Fibroblast of lung (primary cell): ENCODE measurements at regions not wholly inside any gene's neighbourhood (a gene's known extent, or its start where the extent isn't known, plus 50 kb on each side); places are given as distances from the start of the nearest gene placed in this dataset.
A peak's percentile ranks its signal among the peaks of the same experiment; 100 is the strongest.

Source experiments
- DNase-seq, 2 donors: peaks; one replicate each; pipeline versions ENCODE4 v3.0.0 to v3.0.0-alpha.2; 2010; ENCODE audit warnings: low read depth in 2 of 2
- H2AFZ ChIP-seq: 2 replicates; pipeline ENCODE4 v1.5.1; 2012; ENCODE audit warnings: low read length, control low read depth, inconsistent platforms
- H3K27ac ChIP-seq: 2 replicates; pipeline ENCODE4 v1.5.1; 2011; ENCODE audit warnings: low read length, control low read depth; ENCODE audit not compliant: insufficient read depth
- H3K27me3 ChIP-seq: 2 replicates; pipeline ENCODE4 v1.5.1; 2011; ENCODE audit warnings: mild to moderate bottlenecking, low read length; ENCODE audit not compliant: control insufficient read depth, insufficient read depth
- H3K36me3 ChIP-seq: 2 replicates; pipeline ENCODE4 v1.5.1; 2011; ENCODE audit warnings: low read length; ENCODE audit not compliant: control insufficient read depth, insufficient read depth
- H3K4me1 ChIP-seq: 2 replicates; pipeline ENCODE4 v1.5.1; 2011; ENCODE audit warnings: low read length; ENCODE audit not compliant: control insufficient read depth, insufficient read depth; ENCODE audit errors: extremely low read depth
- H3K4me2 ChIP-seq: 2 replicates; pipeline ENCODE4 v1.5.1; 2011; ENCODE audit warnings: low read length, control low read depth; ENCODE audit not compliant: insufficient read depth; ENCODE audit errors: extremely low read depth
- H3K4me3 ChIP-seq, 4 experiments: fragments of 200-600 bp in 1 of 4; sonication (generic) in 1 of 4; replicated peaks in 1 of 4; 2 replicates each; pipeline ENCODE4 v1.5.1; 2011 to 2016; ENCODE audit warnings: low read length in 4 of 4, low read depth in 3 of 4, mild to moderate bottlenecking in 3 of 4, control low read depth in 2 of 4, inconsistent platforms in 1 of 4, mixed read lengths in 1 of 4; ENCODE audit not compliant: insufficient read depth in 1 of 4; ENCODE audit errors: control extremely low read depth in 1 of 4
- H3K79me2 ChIP-seq: 2 replicates; pipeline ENCODE4 v1.5.1; 2012; ENCODE audit warnings: mild to moderate bottlenecking, low read length, inconsistent platforms; ENCODE audit not compliant: control insufficient read depth, insufficient read depth
- H3K9ac ChIP-seq: 2 replicates; pipeline ENCODE4 v1.5.1; 2011; ENCODE audit warnings: mild to moderate bottlenecking, low read length, control low read depth; ENCODE audit not compliant: insufficient read depth
- H3K9me3 ChIP-seq: 2 replicates; pipeline ENCODE4 v1.5.1; 2012; ENCODE audit warnings: low read depth, low read length; ENCODE audit not compliant: control insufficient read depth, insufficient read depth
- H4K20me1 ChIP-seq: 2 replicates; pipeline ENCODE4 v1.5.1; 2011; ENCODE audit warnings: low read length; ENCODE audit not compliant: control insufficient read depth, insufficient read depth; ENCODE audit errors: extremely low read depth
- CTCF ChIP-seq, 2 donors: IDR thresholded peaks in 1 of 2; conservative IDR thresholded peaks in 1 of 2; 1 replicate in 1 of 2; 2 replicates in 1 of 2; pipeline ENCODE4 v1.5.1; 2011 to 2012; ENCODE audit warnings: low read length in 2 of 2, control low read depth in 1 of 2, inconsistent platforms in 1 of 2, low read depth in 1 of 2, mild to moderate bottlenecking in 1 of 2
- EZH2 ChIP-seq: IDR thresholded peaks from 2 replicates; pipeline ENCODE4 v1.5.1; 2012; ENCODE audit warnings: low read length, control low read depth, mild to moderate bottlenecking; ENCODE audit errors: missing control alignments

DNA sequence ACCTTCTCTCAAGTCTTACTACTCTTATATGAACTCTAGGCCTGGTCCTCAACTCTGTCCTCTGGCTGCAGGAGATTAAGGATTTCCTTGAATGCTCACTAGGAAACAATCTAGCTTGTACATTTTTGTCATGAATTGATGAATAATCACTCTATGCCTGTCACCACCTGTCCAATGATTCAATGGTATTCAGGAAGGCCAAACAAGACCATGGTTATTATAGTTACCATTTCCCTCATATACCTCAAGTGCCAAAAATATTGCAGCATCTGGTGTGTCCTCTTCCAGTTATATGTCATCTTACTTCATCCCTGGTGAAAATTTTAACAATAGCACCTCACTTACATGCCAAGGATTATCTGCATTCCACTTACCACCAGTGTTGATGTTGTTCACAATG lies 179.0 kb upstream of the MOCS2 start:
- no peaks in the 10 kb centered on the region for H4K20me1 ChIP-seq
- TF ChIP-seq CTCF (conservative IDR thresholded peaks at IDR 0.05 in 1 of 2, IDR thresholded peaks at IDR 0.05 in 1 of 2; ENCODE audit: low read depth in 1 of 2, low read length in 2 of 2) (no peak), EZH2 (no peak)
- H3K36me3 ChIP-seq, result no peaks in the 10 kb centered on the region
- no peak overlapping the region for H3K27ac ChIP-seq
- no peak overlapping the region for H2AFZ ChIP-seq
- no peak for DNase-seq
- H3K27me3 ChIP-seq, result no peaks in the 10 kb centered on the region
- H3K9ac ChIP-seq, result no peak overlapping the region
- H3K4me2 ChIP-seq, result no peak overlapping the region
- no peaks in the 10 kb centered on the region for H3K9me3 ChIP-seq
- H3K79me2 ChIP-seq, result no peaks in the 10 kb centered on the region
- peaks cover 2% of the 10 kb centered on the region for H3K4me1 ChIP-seq
- H3K4me3 ChIP-seq, result no peak overlapping the region

GRCh38 chr5:53291047-53291446 lies 181.5 kb upstream of the MOCS2 start:
- Histone ChIP-seq H3K9me3 (no peaks in the 10 kb centered on the region), H3K4me1 (peaks cover 2% of the 10 kb centered on the region), H4K20me1 (no peaks in the 10 kb centered on the region), H3K9ac (no peak overlapping the region), H3K4me3 (no peak overlapping the region), H3K27ac (no peak overlapping the region), H3K36me3 (no peaks in the 10 kb centered on the region), H3K79me2 (no peaks in the 10 kb centered on the region), H3K27me3 (no peaks in the 10 kb centered on the region), H2AFZ (no peak overlapping the region), H3K4me2 (no peak overlapping the region)
- TF ChIP-seq EZH2, result no peak
- no peak for TF ChIP-seq CTCF (conservative IDR thresholded peaks at IDR 0.05 in 1 of 2, IDR thresholded peaks at IDR 0.05 in 1 of 2; ENCODE audit: low read depth in 1 of 2, low read length in 2 of 2)
- no peak for DNase-seq

DNA sequence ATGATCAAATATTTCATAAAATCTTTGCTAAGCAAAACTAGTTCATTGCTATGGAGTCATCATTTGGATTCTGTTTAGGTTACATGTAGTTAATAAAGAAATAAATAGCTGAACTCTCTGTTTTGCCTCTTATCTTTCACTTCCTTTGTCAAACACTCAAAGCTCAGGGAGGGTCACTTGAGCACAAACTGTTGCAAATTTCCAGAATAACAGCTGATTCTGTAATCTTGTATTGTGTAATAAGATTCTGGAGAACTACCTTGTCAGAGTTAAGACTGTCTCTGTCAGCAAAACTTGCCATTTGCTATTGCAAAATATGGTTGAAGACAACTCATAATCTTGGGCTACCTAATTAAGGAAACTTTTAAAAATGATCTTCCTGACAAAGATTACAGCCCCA lies 182.0 kb upstream of the MOCS2 start:
- H2AFZ ChIP-seq, result no peak overlapping the region
- H3K36me3 ChIP-seq, result no peaks in the 10 kb centered on the region
- H3K4me2 ChIP-seq, result no peak overlapping the region
- H3K27ac ChIP-seq, result no peak overlapping the region
- H3K9me3 ChIP-seq, result no peaks in the 10 kb centered on the region
- no peak overlapping the region for H3K9ac ChIP-seq
- H3K4me3 ChIP-seq, result no peak overlapping the region
- no peaks in the 10 kb centered on the region for H3K79me2 ChIP-seq
- peaks cover 2% of the 10 kb centered on the region for H3K4me1 ChIP-seq
- TF ChIP-seq CTCF (conservative IDR thresholded peaks at IDR 0.05 in 1 of 2, IDR thresholded peaks at IDR 0.05 in 1 of 2; ENCODE audit: low read depth in 1 of 2, low read length in 2 of 2), result no peak
- no peak for TF ChIP-seq EZH2
- no peaks in the 10 kb centered on the region for H3K27me3 ChIP-seq
- H4K20me1 ChIP-seq, result no peaks in the 10 kb centered on the region
- DNase-seq, result peak; percentile 16 to 62
